CD4-positive, CD25-positive, alpha-beta regulatory T cell (primary cell): ENCODE measurements at regions not wholly inside any gene's neighbourhood (a gene's known extent, or its start where the extent isn't known, plus 50 kb on each side); places are given as distances from the start of the nearest gene placed in this dataset.

ENCODE experiments used
- ATAC-seq, 2 donors: fragments of 150-1000 bp; cut with Tn5 transposase; one replicate each; pipeline ENCODE4 v1.10.0; 2021; ENCODE audit warnings: low read depth in 2 of 2, moderate number of reproducible peaks in 2 of 2, moderate library complexity in 1 of 2
- DNase-seq, 3 donors: peaks; one replicate each; pipeline versions ENCODE4 v3.0.0 to v3.0.0-alpha.2; 2012 to 2022; ENCODE audit warnings: mixed read lengths in 1 of 3
- H3K27ac ChIP-seq: one replicate; pipeline ENCODE4 v1.7.0; 2013; ENCODE audit warnings: mild to moderate bottlenecking, low read length; ENCODE audit not compliant: insufficient read depth, poor library complexity, severe bottlenecking
- H3K27me3 ChIP-seq: one replicate; pipeline ENCODE4 v1.7.0; 2013; ENCODE audit warnings: low read length; ENCODE audit not compliant: control insufficient read depth, insufficient read depth
- H3K36me3 ChIP-seq: one replicate; pipeline ENCODE4 v1.7.0; 2013; ENCODE audit warnings: mild to moderate bottlenecking, low read length, moderate library complexity; ENCODE audit not compliant: control insufficient read depth, insufficient read depth
- H3K4me1 ChIP-seq: 2 replicates; pipeline ENCODE4 v1.7.0; 2013; ENCODE audit warnings: mild to moderate bottlenecking, low read length; ENCODE audit not compliant: insufficient read depth, control insufficient read depth, poor library complexity, severe bottlenecking
- H3K4me3 ChIP-seq: one replicate; pipeline ENCODE4 v1.7.0; 2013; ENCODE audit warnings: low read depth, mild to moderate bottlenecking, low read length, moderate library complexity
- H3K9me3 ChIP-seq, 2 experiments: 1 replicate in 1 of 2; 2 replicates in 1 of 2; pipeline ENCODE4 v1.7.0; 2013; ENCODE audit warnings: low read length in 2 of 2, mild to moderate bottlenecking in 1 of 2, moderate library complexity in 1 of 2; ENCODE audit not compliant: control insufficient read depth in 2 of 2
- H3K27ac Mint-ChIP-seq, 3 donors: one replicate each; pipeline ENCODE4 v1.8.0; 2020 to 2022; ENCODE audit warnings: mild to moderate bottlenecking in 3 of 3, mixed read lengths in 3 of 3, moderate library complexity in 2 of 3
- H3K27me3 Mint-ChIP-seq: one replicate; pipeline ENCODE4 v1.8.0; 2022; ENCODE audit warnings: mild to moderate bottlenecking, mixed read lengths
- H3K36me3 Mint-ChIP-seq: one replicate; pipeline ENCODE4 v1.8.0; 2020; ENCODE audit warnings: mixed read lengths
- H3K4me1 Mint-ChIP-seq, 4 donors: one replicate each; pipeline ENCODE4 v1.8.0; 2020 to 2022; ENCODE audit warnings: mixed read lengths in 4 of 4, mild to moderate bottlenecking in 1 of 4
- H3K4me3 Mint-ChIP-seq, 4 donors: one replicate each; pipeline ENCODE4 v1.8.0; 2020 to 2022; ENCODE audit warnings: mild to moderate bottlenecking in 4 of 4, mixed read lengths in 4 of 4, moderate library complexity in 3 of 4
- H3K9me3 Mint-ChIP-seq, 7 donors: one replicate each; pipeline ENCODE4 v1.8.0; 2020 to 2022; ENCODE audit warnings: mixed read lengths in 7 of 7, mild to moderate bottlenecking in 3 of 7, moderate library complexity in 2 of 7

GRCh38 chr14:40410708-40411107 lies 978.5 kb upstream of the FBXO33 start:
- Histone ChIP-seq H3K9me3 (peaks cover 2 to 18% of the 10 kb centered on the region in 2 experiments), H3K4me3 (no peak overlapping the region), H3K27ac (no peak overlapping the region), H3K4me1 (no peaks in the 10 kb centered on the region), H3K27me3 (no peaks in the 10 kb centered on the region), H3K36me3 (no peaks in the 10 kb centered on the region)
- DNase-seq (no peak), ATAC-seq (no peak)
- H3K4me3 Mint-ChIP-seq: no peak overlapping the region
- H3K9me3 Mint-ChIP-seq: peaks cover 7 to 29% (median 9%) of the 10 kb centered on the region in 7 donors
- H3K36me3 Mint-ChIP-seq: no peaks in the 10 kb centered on the region
- H3K27ac Mint-ChIP-seq: no peak overlapping the region
- H3K27me3 Mint-ChIP-seq: no peaks in the 10 kb centered on the region
- H3K4me1 Mint-ChIP-seq: no peaks in the 10 kb centered on the region

GRCh38 chr14:40402957-40403356 lies 970.7 kb upstream of the FBXO33 start:
- H3K4me1 Mint-ChIP-seq: no peaks in the 10 kb centered on the region
- H3K27me3 Mint-ChIP-seq: no peaks in the 10 kb centered on the region
- no peak overlapping the region for H3K27ac Mint-ChIP-seq
- DNase-seq (no peak), ATAC-seq (no peak)
- H3K27me3 ChIP-seq: no peaks in the 10 kb centered on the region
- no peaks in the 10 kb centered on the region for H3K36me3 Mint-ChIP-seq
- no peak overlapping the region for H3K27ac ChIP-seq
- no peak overlapping the region for H3K4me3 Mint-ChIP-seq
- H3K9me3 Mint-ChIP-seq: peaks cover 3 to 22% (median 12%) of the 10 kb centered on the region in 7 donors
- peaks cover 2 to 8% of the 10 kb centered on the region in 2 experiments for H3K9me3 ChIP-seq
- H3K4me3 ChIP-seq: no peak overlapping the region
- H3K36me3 ChIP-seq: no peaks in the 10 kb centered on the region
- H3K4me1 ChIP-seq: no peaks in the 10 kb centered on the region

GRCh38 chr14:40398981-40399380 lies 966.7 kb upstream of the FBXO33 start:
- Histone ChIP-seq H3K27ac (no peak overlapping the region), H3K9me3 (no peaks in the 10 kb centered on the region), H3K4me3 (no peak overlapping the region), H3K4me1 (no peaks in the 10 kb centered on the region), H3K36me3 (no peaks in the 10 kb centered on the region), H3K27me3 (no peaks in the 10 kb centered on the region)
- Mint-ChIP-seq H3K36me3 (no peaks in the 10 kb centered on the region), H3K4me3 (no peak overlapping the region), H3K4me1 (no peaks in the 10 kb centered on the region), H3K27me3 (no peaks in the 10 kb centered on the region), H3K9me3 (peaks cover 0 to 7% (median 3%) of the 10 kb centered on the region in 7 donors), H3K27ac (no peak overlapping the region)
- ATAC-seq (no peak), DNase-seq (no peak)

- Mint-ChIP-seq H3K27ac (no peak overlapping the region), H3K36me3 (no peaks in the 10 kb centered on the region), H3K27me3 (no peaks in the 10 kb centered on the region), H3K9me3 (peaks cover 0 to 6% (median 0%) of the 10 kb centered on the region in 7 donors), H3K4me3 (no peak overlapping the region), H3K4me1 (no peaks in the 10 kb centered on the region)
- no peaks in the 10 kb centered on the region for H3K36me3 ChIP-seq
- no peaks in the 10 kb centered on the region for H3K27me3 ChIP-seq
- H3K27ac ChIP-seq: no peak overlapping the region
- H3K9me3 ChIP-seq: no peaks in the 10 kb centered on the region
- H3K4me1 ChIP-seq: no peaks in the 10 kb centered on the region
- DNase-seq: no peak
- ATAC-seq: no peak
- no peak overlapping the region for H3K4me3 ChIP-seq
These were observed 962.6 kb upstream of the FBXO33 start for GRCh38 chr14:40394634-40395340.

- no peaks in the 10 kb centered on the region for H3K4me1 Mint-ChIP-seq
- no peaks in the 10 kb centered on the region for H3K36me3 Mint-ChIP-seq
- H3K36me3 ChIP-seq: no peaks in the 10 kb centered on the region
- no peak for DNase-seq
- peak overlapping the region in 1 of 4 donors; percentile 43 for H3K4me3 Mint-ChIP-seq
- H3K4me3 ChIP-seq: no peak overlapping the region
- no peaks in the 10 kb centered on the region for H3K9me3 ChIP-seq
- H3K27me3 Mint-ChIP-seq: no peaks in the 10 kb centered on the region
- H3K27ac Mint-ChIP-seq: no peak overlapping the region
- no peak for ATAC-seq
- no peaks in the 10 kb centered on the region for H3K27me3 ChIP-seq
- no peak overlapping the region for H3K27ac ChIP-seq
- H3K4me1 ChIP-seq: no peaks in the 10 kb centered on the region
- peaks cover 0 to 6% (median 0%) of the 10 kb centered on the region in 7 donors for H3K9me3 Mint-ChIP-seq
These were observed 960.9 kb upstream of the FBXO33 start for GRCh38 chr14:40393143-40393542.

GRCh38 chr14:40386433-40386832 lies 954.2 kb upstream of the FBXO33 start:
- no peak overlapping the region for H3K27ac Mint-ChIP-seq
- Histone ChIP-seq H3K27me3 (no peaks in the 10 kb centered on the region), H3K9me3 (no peaks in the 10 kb centered on the region), H3K4me1 (no peaks in the 10 kb centered on the region), H3K36me3 (no peaks in the 10 kb centered on the region), H3K4me3 (no peak overlapping the region), H3K27ac (no peak overlapping the region)
- H3K4me3 Mint-ChIP-seq: no peak overlapping the region
- ATAC-seq (no peak), DNase-seq (no peak)
- peaks cover 1 to 7% (median 4%) of the 10 kb centered on the region in 7 donors for H3K9me3 Mint-ChIP-seq
- H3K36me3 Mint-ChIP-seq: no peaks in the 10 kb centered on the region
- no peaks in the 10 kb centered on the region for H3K27me3 Mint-ChIP-seq
- no peaks in the 10 kb centered on the region for H3K4me1 Mint-ChIP-seq

GRCh38 chr14:40374221-40374620 lies 942.0 kb upstream of the FBXO33 start:
- Histone ChIP-seq H3K27me3 (no peaks in the 10 kb centered on the region), H3K9me3 (no peaks in the 10 kb centered on the region), H3K36me3 (no peaks in the 10 kb centered on the region), H3K4me1 (no peaks in the 10 kb centered on the region), H3K4me3 (no peak overlapping the region), H3K27ac (no peak overlapping the region)
- Mint-ChIP-seq H3K36me3 (no peaks in the 10 kb centered on the region), H3K27me3 (no peaks in the 10 kb centered on the region), H3K27ac (no peak overlapping the region), H3K9me3 (peaks cover 0 to 13% (median 4%) of the 10 kb centered on the region in 7 donors), H3K4me3 (no peak overlapping the region), H3K4me1 (no peaks in the 10 kb centered on the region)
- no peak for ATAC-seq
- DNase-seq: no peak

GRCh38 chr14:40371011-40371410 lies 938.8 kb upstream of the FBXO33 start:
- no peak for DNase-seq
- no peaks in the 10 kb centered on the region for H3K36me3 ChIP-seq
- no peaks in the 10 kb centered on the region for H3K4me1 Mint-ChIP-seq

More at GRCh38 chr14:40371011-40371410, 938.8 kb upstream of the FBXO33 start:
- H3K27ac ChIP-seq: no peak overlapping the region
- Mint-ChIP-seq H3K4me3 (no peak overlapping the region), H3K36me3 (no peaks in the 10 kb centered on the region), H3K27me3 (no peaks in the 10 kb centered on the region), H3K27ac (no peak overlapping the region), H3K9me3 (peaks cover 1 to 13% (median 3%) of the 10 kb centered on the region in 7 donors)
- no peaks in the 10 kb centered on the region for H3K27me3 ChIP-seq
- no peaks in the 10 kb centered on the region for H3K4me1 ChIP-seq
- H3K9me3 ChIP-seq: no peaks in the 10 kb centered on the region
- no peak overlapping the region for H3K4me3 ChIP-seq
- ATAC-seq: no peak
